Stimulated activated naive CD8-positive, alpha-beta T cell treated with anti-CD3 and anti-CD28 coated beads, Interleukin-15, amount 100 ng/mL, for 72 hours (primary cell): ENCODE measurements at regions not wholly inside any gene's neighbourhood (a gene's known extent, or its start where the extent isn't known, plus 50 kb on each side); places are given as distances from the start of the nearest gene placed in this dataset.

Experiments used
- ATAC-seq: fragments of 150-1000 bp; cut with Tn5 transposase; 2 replicates; pipeline ENCODE4 v1.10.0; 2021; ENCODE audit warnings: mild to moderate bottlenecking, moderate library complexity
- DNase-seq, 2 donors: peaks; one replicate each; pipeline ENCODE4 v3.0.0; 2021 to 2022
- H3K27ac Mint-ChIP-seq, 2 donors: one replicate each; pipeline ENCODE4 v1.8.0; 2022; ENCODE audit warnings: mild to moderate bottlenecking in 2 of 2, mixed read lengths in 2 of 2, moderate library complexity in 2 of 2
- H3K27me3 Mint-ChIP-seq: one replicate; pipeline ENCODE4 v1.8.0; 2022; ENCODE audit warnings: mixed read lengths
- H3K4me1 Mint-ChIP-seq: one replicate; pipeline ENCODE4 v1.8.0; 2022; ENCODE audit warnings: mild to moderate bottlenecking, mixed read lengths
- H3K4me3 Mint-ChIP-seq, 2 donors: one replicate each; pipeline ENCODE4 v1.8.0; 2022; ENCODE audit warnings: mild to moderate bottlenecking in 2 of 2, mixed read lengths in 2 of 2, moderate library complexity in 1 of 2
- H3K9me3 Mint-ChIP-seq, 2 donors: one replicate each; pipeline ENCODE4 v1.8.0; 2022; ENCODE audit warnings: mixed read lengths in 2 of 2

GRCh38 chr5:123805300-123805699 is 293.3 kb downstream of the CSNK1G3 start:
- no peak for DNase-seq
- no peak overlapping the region for H3K4me3 Mint-ChIP-seq
- H3K27me3 Mint-ChIP-seq = no peaks in the 10 kb centered on the region
- no peak for ATAC-seq
- H3K4me1 Mint-ChIP-seq = no peaks in the 10 kb centered on the region
- H3K9me3 Mint-ChIP-seq = no peaks in the 10 kb centered on the region
- H3K27ac Mint-ChIP-seq = no peak overlapping the region

GRCh38 chr5:123803359-123803758 is 291.4 kb downstream of the CSNK1G3 start:
- ATAC-seq = peak; percentile 7
- Mint-ChIP-seq H3K27ac (no peak overlapping the region), H3K4me3 (no peak overlapping the region)

GRCh38 chr5:123802298-123802951 is 290.4 kb downstream of the CSNK1G3 start:
- ATAC-seq (no peak), DNase-seq (no peak)
- no peak overlapping the region for H3K4me3 Mint-ChIP-seq
- H3K4me1 Mint-ChIP-seq = no peaks in the 10 kb centered on the region
- H3K27ac Mint-ChIP-seq = no peak overlapping the region
- no peaks in the 10 kb centered on the region for H3K9me3 Mint-ChIP-seq
- no peaks in the 10 kb centered on the region for H3K27me3 Mint-ChIP-seq

More at GRCh38 chr5:123803359-123803758, 291.4 kb downstream of the CSNK1G3 start:
- no peaks in the 10 kb centered on the region for H3K4me1 Mint-ChIP-seq
- no peaks in the 10 kb centered on the region for H3K9me3 Mint-ChIP-seq
- no peaks in the 10 kb centered on the region for H3K27me3 Mint-ChIP-seq
- no peak for DNase-seq

- no peaks in the 10 kb centered on the region for H3K27me3 Mint-ChIP-seq
- DNase-seq (no peak), ATAC-seq (no peak)
- H3K27ac Mint-ChIP-seq = no peak overlapping the region
- H3K9me3 Mint-ChIP-seq = peaks cover 0 to 5% of the 10 kb centered on the region in 2 donors
- no peak overlapping the region for H3K4me3 Mint-ChIP-seq
- H3K4me1 Mint-ChIP-seq = no peaks in the 10 kb centered on the region
These were observed 288.7 kb downstream of the CSNK1G3 start for GRCh38 chr5:123800640-123801039.

GRCh38 chr5:123795688-123796087 is 283.7 kb downstream of the CSNK1G3 start:
- Mint-ChIP-seq H3K27me3 (no peaks in the 10 kb centered on the region), H3K4me3 (no peak overlapping the region), H3K4me1 (no peaks in the 10 kb centered on the region), H3K9me3 (peaks cover 0 to 6% of the 10 kb centered on the region in 2 donors), H3K27ac (no peak overlapping the region)
- DNase-seq = no peak
- ATAC-seq = no peak

- no peaks in the 10 kb centered on the region for H3K4me1 Mint-ChIP-seq
- ATAC-seq (no peak), DNase-seq (no peak)
- H3K27me3 Mint-ChIP-seq = no peaks in the 10 kb centered on the region
- H3K9me3 Mint-ChIP-seq = peaks cover 0 to 6% of the 10 kb centered on the region in 2 donors
- no peak overlapping the region for H3K4me3 Mint-ChIP-seq
- no peak overlapping the region for H3K27ac Mint-ChIP-seq
These were observed 278.2 kb downstream of the CSNK1G3 start for GRCh38 chr5:123790226-123790625.

- Mint-ChIP-seq H3K27ac (no peak overlapping the region), H3K27me3 (no peaks in the 10 kb centered on the region), H3K4me3 (no peak overlapping the region), H3K9me3 (peaks cover 0 to 6% of the 10 kb centered on the region in 2 donors), H3K4me1 (no peaks in the 10 kb centered on the region)
- ATAC-seq = no peak
- no peak for DNase-seq
These were observed 275.7 kb downstream of the CSNK1G3 start for GRCh38 chr5:123787635-123788034.

- DNase-seq (no peak), ATAC-seq (no peak)
- no peaks in the 10 kb centered on the region for H3K27me3 Mint-ChIP-seq
- H3K9me3 Mint-ChIP-seq = peaks cover 0 to 6% of the 10 kb centered on the region in 2 donors
- H3K4me3 Mint-ChIP-seq = no peak overlapping the region
- no peaks in the 10 kb centered on the region for H3K4me1 Mint-ChIP-seq
- H3K27ac Mint-ChIP-seq = no peak overlapping the region
These were observed 275.2 kb downstream of the CSNK1G3 start for GRCh38 chr5:123787136-123787535.

GRCh38 chr5:123786411-123786810 is 274.4 kb downstream of the CSNK1G3 start:
- ATAC-seq (no peak), DNase-seq (no peak)
- H3K4me3 Mint-ChIP-seq = no peak overlapping the region
- no peaks in the 10 kb centered on the region for H3K27me3 Mint-ChIP-seq
- no peak overlapping the region for H3K27ac Mint-ChIP-seq
- peaks cover 0 to 6% of the 10 kb centered on the region in 2 donors for H3K9me3 Mint-ChIP-seq
- H3K4me1 Mint-ChIP-seq = no peaks in the 10 kb centered on the region

- H3K27ac Mint-ChIP-seq = no peak overlapping the region
- H3K27me3 Mint-ChIP-seq = no peaks in the 10 kb centered on the region
- peaks cover 0 to 6% of the 10 kb centered on the region in 2 donors for H3K9me3 Mint-ChIP-seq
- ATAC-seq (no peak), DNase-seq (no peak)
- no peak overlapping the region for H3K4me3 Mint-ChIP-seq
- H3K4me1 Mint-ChIP-seq = no peaks in the 10 kb centered on the region
These were observed 273.4 kb downstream of the CSNK1G3 start for GRCh38 chr5:123785162-123786071.

GRCh38 chr5:123783421-123783820 is 271.4 kb downstream of the CSNK1G3 start:
- DNase-seq (no peak), ATAC-seq (no peak)
- no peaks in the 10 kb centered on the region for H3K27me3 Mint-ChIP-seq
- no peaks in the 10 kb centered on the region for H3K4me1 Mint-ChIP-seq
- peaks cover 0 to under 1% of the 10 kb centered on the region in 2 donors for H3K9me3 Mint-ChIP-seq
- H3K4me3 Mint-ChIP-seq = no peak overlapping the region
- no peak overlapping the region for H3K27ac Mint-ChIP-seq

GRCh38 chr5:123778641-123779040 is 266.7 kb downstream of the CSNK1G3 start:
- DNase-seq (no peak), ATAC-seq (no peak)
- no peaks in the 10 kb centered on the region for H3K9me3 Mint-ChIP-seq
- no peaks in the 10 kb centered on the region for H3K27me3 Mint-ChIP-seq
- H3K27ac Mint-ChIP-seq = no peak overlapping the region
- H3K4me1 Mint-ChIP-seq = no peaks in the 10 kb centered on the region
- no peak overlapping the region for H3K4me3 Mint-ChIP-seq

GRCh38 chr5:123776761-123777160 is 264.8 kb downstream of the CSNK1G3 start:
- Mint-ChIP-seq H3K4me1 (no peaks in the 10 kb centered on the region), H3K27ac (no peak overlapping the region), H3K27me3 (no peaks in the 10 kb centered on the region), H3K4me3 (no peak overlapping the region), H3K9me3 (no peaks in the 10 kb centered on the region)
- DNase-seq (no peak), ATAC-seq (no peak)

GRCh38 chr5:123771715-123772114 is 259.7 kb downstream of the CSNK1G3 start:
- H3K9me3 Mint-ChIP-seq = peaks cover 0 to 4% of the 10 kb centered on the region in 2 donors
- no peak overlapping the region for H3K4me3 Mint-ChIP-seq
- H3K27ac Mint-ChIP-seq = no peak overlapping the region
- H3K4me1 Mint-ChIP-seq = no peaks in the 10 kb centered on the region
- H3K27me3 Mint-ChIP-seq = no peaks in the 10 kb centered on the region
- DNase-seq (no peak), ATAC-seq (no peak)

- Mint-ChIP-seq H3K9me3 (peaks cover 0 to 4% of the 10 kb centered on the region in 2 donors), H3K27me3 (no peaks in the 10 kb centered on the region), H3K27ac (no peak overlapping the region), H3K4me3 (no peak overlapping the region), H3K4me1 (no peaks in the 10 kb centered on the region)
- no peak for DNase-seq
- ATAC-seq = no peak
These were observed 251.2 kb downstream of the CSNK1G3 start for GRCh38 chr5:123763201-123763600.

- Mint-ChIP-seq H3K9me3 (peaks cover 0 to 4% of the 10 kb centered on the region in 2 donors), H3K4me3 (no peak overlapping the region), H3K27me3 (no peaks in the 10 kb centered on the region), H3K27ac (no peak overlapping the region), H3K4me1 (no peaks in the 10 kb centered on the region)
- ATAC-seq = no peak
- DNase-seq = no peak
These were observed 244.8 kb downstream of the CSNK1G3 start for GRCh38 chr5:123756816-123757215.
